ENCODE measurements at regions not wholly inside any gene's neighbourhood (a gene's known extent, or its start where the extent isn't known, plus 50 kb on each side); places are given as distances from the start of the nearest gene placed in this dataset.

- Histone ChIP-seq H3K36me3 (ENCODE audit: low read depth) (no peaks in the 10 kb centered on the region), H3K4me1 (replicated peaks; ENCODE audit: insufficient read depth) (no peaks in the 10 kb centered on the region), H3K27me3 (ENCODE audit: insufficient read depth, low read depth) (no peaks in the 10 kb centered on the region), H3F3A (ENCODE audit: insufficient read depth, low read depth) (no peaks in the 10 kb centered on the region), H2AFZ (no peak overlapping the region), H3K9me3 (ENCODE audit: insufficient read depth, low read depth) (no peaks in the 10 kb centered on the region), H3K79me2 (ENCODE audit: low read depth) (no peaks in the 10 kb centered on the region), H3K27ac (no peak overlapping the region), H3K9me2 (ENCODE audit: insufficient read depth) (peaks cover 4% of the 10 kb centered on the region; the same call in 1 of the 2 replicates), H3K4me2 (no peak overlapping the region), H3K4me3 (no peak overlapping the region), H4K20me1 (ENCODE audit: insufficient read depth) (no peaks in the 10 kb centered on the region)
- ChIA-PET POLR2A (ENCODE audit: unreplicated experiment) (no interaction called here), CTCF (interaction anchor here (0.6 kb wide), 1 partner anchor 711 kb away, joined by 3 read pairs; no protein-coding TSS in a partner anchor)
- no peak for TF ChIP-seq EZH2 (IDR thresholded peaks at IDR 0.05; ENCODE audit: low read depth)
- TF ChIP-seq, protein P1, sequence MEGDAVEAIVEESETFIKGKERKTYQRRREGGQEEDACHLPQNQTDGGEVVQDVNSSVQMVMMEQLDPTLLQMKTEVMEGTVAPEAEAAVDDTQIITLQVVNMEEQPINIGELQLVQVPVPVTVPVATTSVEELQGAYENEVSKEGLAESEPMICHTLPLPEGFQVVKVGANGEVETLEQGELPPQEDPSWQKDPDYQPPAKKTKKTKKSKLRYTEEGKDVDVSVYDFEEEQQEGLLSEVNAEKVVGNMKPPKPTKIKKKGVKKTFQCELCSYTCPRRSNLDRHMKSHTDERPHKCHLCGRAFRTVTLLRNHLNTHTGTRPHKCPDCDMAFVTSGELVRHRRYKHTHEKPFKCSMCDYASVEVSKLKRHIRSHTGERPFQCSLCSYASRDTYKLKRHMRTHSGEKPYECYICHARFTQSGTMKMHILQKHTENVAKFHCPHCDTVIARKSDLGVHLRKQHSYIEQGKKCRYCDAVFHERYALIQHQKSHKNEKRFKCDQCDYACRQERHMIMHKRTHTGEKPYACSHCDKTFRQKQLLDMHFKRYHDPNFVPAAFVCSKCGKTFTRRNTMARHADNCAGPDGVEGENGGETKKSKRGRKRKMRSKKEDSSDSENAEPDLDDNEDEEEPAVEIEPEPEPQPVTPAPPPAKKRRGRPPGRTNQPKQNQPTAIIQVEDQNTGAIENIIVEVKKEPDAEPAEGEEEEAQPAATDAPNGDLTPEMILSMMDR (conservative IDR thresholded peaks at IDR 0.05) = no peak
- no TSS peak for BruUV-seq (replicated peaks)
- no peak for DNase-seq
- intact Hi-C loops (cut with micrococcal nuclease; ENCODE audit: unreplicated experiment) = no loop called here
These were observed 224.1 kb downstream of the ALX1 start for GRCh38 chr12:85504164-85504563.

DNA sequence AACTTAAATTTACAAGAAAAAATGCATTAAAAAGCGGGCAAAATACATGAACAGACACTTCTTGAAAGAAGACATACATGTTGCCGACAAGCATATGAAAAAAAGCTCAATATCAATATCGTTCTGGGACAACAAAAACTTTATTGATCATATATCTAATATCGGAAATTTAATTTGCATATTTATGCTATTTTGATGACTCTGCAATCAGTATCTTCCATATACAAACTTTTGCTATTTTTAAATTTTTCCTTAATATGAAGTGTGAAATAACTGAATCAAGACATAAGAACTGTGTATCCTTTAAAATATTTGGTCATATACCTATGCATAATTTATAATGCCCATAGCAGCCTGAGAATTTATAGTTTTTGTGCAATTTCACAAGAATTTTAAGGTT lies 224.6 kb downstream of the ALX1 start:
- Histone ChIP-seq H4K20me1 (ENCODE audit: insufficient read depth) (no peaks in the 10 kb centered on the region), H3F3A (ENCODE audit: insufficient read depth, low read depth) (no peaks in the 10 kb centered on the region), H3K9me3 (ENCODE audit: insufficient read depth, low read depth) (no peaks in the 10 kb centered on the region), H3K4me3 (no peak overlapping the region), H3K4me1 (replicated peaks; ENCODE audit: insufficient read depth) (no peaks in the 10 kb centered on the region), H3K79me2 (ENCODE audit: low read depth) (no peaks in the 10 kb centered on the region), H3K27ac (no peak overlapping the region), H3K36me3 (ENCODE audit: low read depth) (no peaks in the 10 kb centered on the region), H2AFZ (no peak overlapping the region), H3K27me3 (ENCODE audit: insufficient read depth, low read depth) (no peaks in the 10 kb centered on the region), H3K4me2 (no peak overlapping the region), H3K9me2 (ENCODE audit: insufficient read depth) (peaks cover 4% of the 10 kb centered on the region; the same call in 1 of the 2 replicates)
- DNase-seq = no peak
- ChIA-PET POLR2A (ENCODE audit: unreplicated experiment) (no interaction called here), CTCF (no interaction called here)
- no peak for TF ChIP-seq EZH2 (IDR thresholded peaks at IDR 0.05; ENCODE audit: low read depth)
- TF ChIP-seq, protein P1 (conservative IDR thresholded peaks at IDR 0.05) = no peak
- intact Hi-C loops (cut with micrococcal nuclease; ENCODE audit: unreplicated experiment) = no loop called here
- BruUV-seq (replicated peaks) = no TSS peak

- no peaks in the 10 kb centered on the region for H3K9me2 ChIP-seq (ENCODE audit: insufficient read depth)
- H4K20me1 ChIP-seq (ENCODE audit: insufficient read depth) = no peaks in the 10 kb centered on the region
- intact Hi-C loops (cut with micrococcal nuclease; ENCODE audit: unreplicated experiment) = no loop called here
- DNase-seq = no peak
- BruUV-seq (replicated peaks) = no TSS peak
- POLR2A ChIA-PET (ENCODE audit: unreplicated experiment) = no interaction called here
- H3K4me1 ChIP-seq (replicated peaks; ENCODE audit: insufficient read depth) = no peaks in the 10 kb centered on the region
- no peaks in the 10 kb centered on the region for H3K27me3 ChIP-seq (ENCODE audit: insufficient read depth, low read depth)
- no peaks in the 10 kb centered on the region for H3F3A ChIP-seq (ENCODE audit: insufficient read depth, low read depth)
- H3K9me3 ChIP-seq (ENCODE audit: insufficient read depth, low read depth) = no peaks in the 10 kb centered on the region
- H2AFZ ChIP-seq = no peak overlapping the region
- no peak overlapping the region for H3K4me2 ChIP-seq
- no peaks in the 10 kb centered on the region for H3K79me2 ChIP-seq (ENCODE audit: low read depth)
- H3K36me3 ChIP-seq (ENCODE audit: low read depth) = no peaks in the 10 kb centered on the region
- H3K4me3 ChIP-seq = no peak overlapping the region
- TF ChIP-seq, protein P1 (conservative IDR thresholded peaks at IDR 0.05) = no peak
- no peak for TF ChIP-seq EZH2 (IDR thresholded peaks at IDR 0.05; ENCODE audit: low read depth)
- CTCF ChIA-PET = no interaction called here
- no peak overlapping the region for H3K27ac ChIP-seq
These were observed 227.4 kb downstream of the ALX1 start for GRCh38 chr12:85507456-85507855.

All from PC-9 (cell line).